T-helper 1 cell (primary cell): ENCODE measurements at regions not wholly inside any gene's neighbourhood (a gene's known extent, or its start where the extent isn't known, plus 50 kb on each side); places are given as distances from the start of the nearest gene placed in this dataset.
"Not testable (repeated sequence)": the region's sequence is repeated elsewhere in the genome, so short reads cannot be mapped to it uniquely, and the experiment has no call there.

Source experiments
- DNase-seq, 5 donors: peaks; one replicate each; pipeline ENCODE4 v3.0.0-alpha.2; 2012 to 2020

GRCh38 chr4:103499094-103499493 lies 220.7 kb downstream of the TACR3 start:
- no peak for DNase-seq

GRCh38 chr4:103498161-103499070 lies 221.4 kb downstream of the TACR3 start:
- peak in 1 of 5 donors; percentile 57 for DNase-seq

- no peak for DNase-seq
Observed at GRCh38 chr4:103497692-103498091, 222.1 kb downstream of the TACR3 start.

GRCh38 chr4:103496800-103497199 lies 223.0 kb downstream of the TACR3 start:
- DNase-seq, result no peak

GRCh38 chr4:103493450-103494159 lies 226.2 kb downstream of the TACR3 start:
- DNase-seq, result no peak

- not testable (repeated sequence) for DNase-seq
Observed at GRCh38 chr4:103485296-103485695, 234.5 kb downstream of the TACR3 start.

- DNase-seq, result no peak
Observed at GRCh38 chr4:103484521-103484920, 235.3 kb downstream of the TACR3 start.

GRCh38 chr4:103482893-103483292 lies 236.9 kb downstream of the TACR3 start:
- DNase-seq, result no peak

- DNase-seq, result no peak
Observed at GRCh38 chr4:103482471-103482870, 237.3 kb downstream of the TACR3 start.

GRCh38 chr4:103478734-103479133 lies 241.1 kb downstream of the TACR3 start:
- DNase-seq, result no peak

GRCh38 chr4:103478210-103478609 lies 241.6 kb downstream of the TACR3 start:
- no peak for DNase-seq

- no peak for DNase-seq
Observed at GRCh38 chr4:103457566-103457965, 259.4 kb upstream of the CENPE start.

- no peak for DNase-seq
Observed at GRCh38 chr4:103451341-103451740, 253.2 kb upstream of the CENPE start.

- DNase-seq, result no peak
Observed at GRCh38 chr4:103450693-103451092, 252.6 kb upstream of the CENPE start.

GRCh38 chr4:103449296-103450023 lies 251.3 kb upstream of the CENPE start:
- no peak for DNase-seq

- no peak for DNase-seq
Observed at GRCh38 chr4:103445377-103445776, 247.2 kb upstream of the CENPE start.

GRCh38 chr4:103443324-103443723 lies 245.2 kb upstream of the CENPE start:
- DNase-seq, result no peak

GRCh38 chr4:103429283-103429682 lies 231.1 kb upstream of the CENPE start:
- peak in 1 of 5 donors; percentile 4 for DNase-seq

GRCh38 chr4:103425406-103425805 lies 227.3 kb upstream of the CENPE start:
- DNase-seq, result no peak

- DNase-seq, result no peak
Observed at GRCh38 chr4:103424853-103425252, 226.7 kb upstream of the CENPE start.

GRCh38 chr4:103423261-103423660 lies 225.1 kb upstream of the CENPE start:
- no peak for DNase-seq

- DNase-seq, result no peak
Observed at GRCh38 chr4:103422467-103423219, 224.5 kb upstream of the CENPE start.

- DNase-seq, result no peak
Observed at GRCh38 chr4:103415801-103416200, 217.7 kb upstream of the CENPE start.
